A549 (cell line): ENCODE measurements at regions not wholly inside any gene's neighbourhood (a gene's known extent, or its start where the extent isn't known, plus 50 kb on each side); places are given as distances from the start of the nearest gene placed in this dataset.

Experiments
- CEBPB ChIP-seq, 2 experiments: fragments of >200 bp in 1 of 2; sonication (Bioruptor Twin) in 1 of 2; formaldehyde crosslinking in 1 of 2; IDR thresholded peaks; 2 replicates each; pipeline ENCODE4 v1.6.1; 2012 to 2016
- CHD4 ChIP-seq: fragments of 200-600 bp; sonication (generic); IDR thresholded peaks from 2 replicates; pipeline ENCODE4 v1.6.1; 2016; ENCODE audit warnings: antibody characterized with exemption, mild to moderate bottlenecking, borderline replicate concordance
- EHMT2 ChIP-seq: fragments of 200-600 bp; sonication (generic); IDR thresholded peaks from 2 replicates; pipeline ENCODE4 v1.6.1; 2016; ENCODE audit warnings: antibody characterized with exemption, low read depth, mild to moderate bottlenecking, moderate library complexity
- ESRRA ChIP-seq: fragments of 150-350 bp; IDR thresholded peaks from 2 replicates; pipeline ENCODE4 v1.6.1; 2014; ENCODE audit warnings: mild to moderate bottlenecking, low read length, borderline replicate concordance
- MAFK ChIP-seq: fragments of 450-650 bp; IDR thresholded peaks from 2 replicates; pipeline ENCODE4 v1.6.1; 2014; ENCODE audit not compliant: partially characterized antibody
- MYC ChIP-seq: IDR thresholded peaks from 2 replicates; pipeline ENCODE4 v1.6.1; 2012; ENCODE audit warnings: mild to moderate bottlenecking, inconsistent platforms, low read length, improper control_type of control experiment, borderline replicate concordance
- PHF8 ChIP-seq: fragments of 200-600 bp; sonication (generic); IDR thresholded peaks from 2 replicates; pipeline ENCODE4 v1.6.1; 2016; ENCODE audit warnings: low read depth, mild to moderate bottlenecking, antibody characterized with exemption, moderate library complexity, borderline replicate concordance
- POLR2AphosphoS2 ChIP-seq: conservative IDR thresholded peaks from 2 replicates; pipeline ENCODE4 v1.6.1; 2012; ENCODE audit warnings: low read length, improper control_type of control experiment, inconsistent platforms
- RCOR1 ChIP-seq: fragments of 150-350 bp; IDR thresholded peaks from 2 replicates; pipeline ENCODE4 v1.6.1; 2014; ENCODE audit warnings: antibody characterized with exemption, low read length, low read depth
- SREBF2 ChIP-seq: fragments of 450-650 bp; IDR thresholded peaks from 2 replicates; pipeline ENCODE4 v1.6.1; 2014; ENCODE audit warnings: mild to moderate bottlenecking, moderate library complexity
- TF ChIP-seq, protein P1 (sequence below): fragments of >200 bp; sonication (Bioruptor Twin); formaldehyde crosslinking; IDR thresholded peaks from 3 replicates; pipeline ENCODE4 v1.5.1; 2016
- TF ChIP-seq, protein P2 (sequence below): IDR thresholded peaks from 2 replicates; pipeline ENCODE4 v1.6.1; 2012
- TF ChIP-seq, protein P3 (sequence below): fragments of 450-650 bp; IDR thresholded peaks from 2 replicates; pipeline ENCODE4 v1.6.1; 2014; ENCODE audit warnings: antibody characterized with exemption

DNA sequence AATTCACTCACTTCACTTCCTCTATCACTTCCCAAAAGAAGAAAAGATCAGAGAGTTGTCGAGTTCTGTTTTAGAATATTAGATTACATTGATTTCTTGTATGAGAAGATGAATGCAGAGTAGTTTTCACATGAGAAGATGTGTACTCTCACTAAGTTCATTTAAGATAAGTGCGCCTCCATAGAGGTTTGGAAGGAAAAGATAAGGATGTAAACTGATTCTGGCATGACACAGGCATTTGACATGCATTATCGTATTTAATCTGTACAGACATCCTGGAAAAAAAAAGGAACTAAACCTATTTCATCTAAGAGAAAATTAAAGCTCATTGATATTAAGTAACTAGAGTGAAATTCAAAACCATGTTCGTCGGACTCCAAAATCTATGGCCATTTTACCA is 152.2 kb upstream of the CRIM1 start:
- TF ChIP-seq, protein P1, sequence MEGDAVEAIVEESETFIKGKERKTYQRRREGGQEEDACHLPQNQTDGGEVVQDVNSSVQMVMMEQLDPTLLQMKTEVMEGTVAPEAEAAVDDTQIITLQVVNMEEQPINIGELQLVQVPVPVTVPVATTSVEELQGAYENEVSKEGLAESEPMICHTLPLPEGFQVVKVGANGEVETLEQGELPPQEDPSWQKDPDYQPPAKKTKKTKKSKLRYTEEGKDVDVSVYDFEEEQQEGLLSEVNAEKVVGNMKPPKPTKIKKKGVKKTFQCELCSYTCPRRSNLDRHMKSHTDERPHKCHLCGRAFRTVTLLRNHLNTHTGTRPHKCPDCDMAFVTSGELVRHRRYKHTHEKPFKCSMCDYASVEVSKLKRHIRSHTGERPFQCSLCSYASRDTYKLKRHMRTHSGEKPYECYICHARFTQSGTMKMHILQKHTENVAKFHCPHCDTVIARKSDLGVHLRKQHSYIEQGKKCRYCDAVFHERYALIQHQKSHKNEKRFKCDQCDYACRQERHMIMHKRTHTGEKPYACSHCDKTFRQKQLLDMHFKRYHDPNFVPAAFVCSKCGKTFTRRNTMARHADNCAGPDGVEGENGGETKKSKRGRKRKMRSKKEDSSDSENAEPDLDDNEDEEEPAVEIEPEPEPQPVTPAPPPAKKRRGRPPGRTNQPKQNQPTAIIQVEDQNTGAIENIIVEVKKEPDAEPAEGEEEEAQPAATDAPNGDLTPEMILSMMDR, result no peak
- TF ChIP-seq SREBF2, result no peak
- no peak for TF ChIP-seq CHD4
- no peak for TF ChIP-seq POLR2AphosphoS2
- TF ChIP-seq, protein P2, sequence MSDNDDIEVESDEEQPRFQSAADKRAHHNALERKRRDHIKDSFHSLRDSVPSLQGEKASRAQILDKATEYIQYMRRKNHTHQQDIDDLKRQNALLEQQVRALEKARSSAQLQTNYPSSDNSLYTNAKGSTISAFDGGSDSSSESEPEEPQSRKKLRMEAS, result no peak
- no peak for TF ChIP-seq ESRRA
- TF ChIP-seq MYC, result no peak
- TF ChIP-seq RCOR1, result no peak
- TF ChIP-seq PHF8, result no peak
- no peak for TF ChIP-seq MAFK
- no peak for TF ChIP-seq CEBPB (IDR thresholded peaks at IDR 0.05)
- TF ChIP-seq EHMT2, result no peak
- TF ChIP-seq, protein P3, sequence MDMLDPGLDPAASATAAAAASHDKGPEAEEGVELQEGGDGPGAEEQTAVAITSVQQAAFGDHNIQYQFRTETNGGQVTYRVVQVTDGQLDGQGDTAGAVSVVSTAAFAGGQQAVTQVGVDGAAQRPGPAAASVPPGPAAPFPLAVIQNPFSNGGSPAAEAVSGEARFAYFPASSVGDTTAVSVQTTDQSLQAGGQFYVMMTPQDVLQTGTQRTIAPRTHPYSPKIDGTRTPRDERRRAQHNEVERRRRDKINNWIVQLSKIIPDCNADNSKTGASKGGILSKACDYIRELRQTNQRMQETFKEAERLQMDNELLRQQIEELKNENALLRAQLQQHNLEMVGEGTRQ, result no peak
